NCI-H2196 treated with DMSO at 0.1 percent for 48 hours (cell line): ENCODE measurements at regions not wholly inside any gene's neighbourhood (a gene's known extent, or its start where the extent isn't known, plus 50 kb on each side); places are given as distances from the start of the nearest gene placed in this dataset.
"Not testable (repeated sequence)": the region's sequence is repeated elsewhere in the genome, so short reads cannot be mapped to it uniquely, and the experiment has no call there.

Experiments used
- DNase-seq: peaks from one replicate; lab custom pipeline; 2025; ENCODE audit not compliant: unreplicated experiment; lab: John Stamatoyannopoulos, UW

- DNase-seq, result not testable (repeated sequence)
These were observed 150.2 kb upstream of the PRSS12 start for GRCh38 chr4:118502967-118503366.

DNA sequence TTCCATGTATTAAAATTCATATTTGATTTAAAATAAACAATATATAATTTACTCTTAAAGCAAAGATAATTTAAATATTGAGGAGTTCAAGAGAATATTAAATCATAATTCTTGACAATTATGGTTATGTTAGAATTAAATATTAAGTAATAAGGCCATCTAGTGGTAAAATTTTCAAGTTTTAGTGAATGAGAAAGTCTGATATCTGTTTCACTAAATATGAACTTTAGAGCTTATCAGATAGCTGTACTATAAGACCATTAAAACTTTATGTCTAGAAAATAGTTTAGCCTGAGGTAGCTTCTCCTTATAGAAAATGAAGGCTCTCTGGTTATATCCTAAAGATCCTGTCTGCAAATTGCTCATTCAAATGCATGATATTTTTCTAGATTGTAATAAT is 152.1 kb upstream of the PRSS12 start:
- DNase-seq, result not testable (repeated sequence)

- not testable (repeated sequence) for DNase-seq
These were observed 152.7 kb upstream of the PRSS12 start for GRCh38 chr4:118505491-118505890.

GRCh38 chr4:118512870-118513269 is 160.1 kb upstream of the PRSS12 start:
- DNase-seq, result not testable (repeated sequence)

DNA sequence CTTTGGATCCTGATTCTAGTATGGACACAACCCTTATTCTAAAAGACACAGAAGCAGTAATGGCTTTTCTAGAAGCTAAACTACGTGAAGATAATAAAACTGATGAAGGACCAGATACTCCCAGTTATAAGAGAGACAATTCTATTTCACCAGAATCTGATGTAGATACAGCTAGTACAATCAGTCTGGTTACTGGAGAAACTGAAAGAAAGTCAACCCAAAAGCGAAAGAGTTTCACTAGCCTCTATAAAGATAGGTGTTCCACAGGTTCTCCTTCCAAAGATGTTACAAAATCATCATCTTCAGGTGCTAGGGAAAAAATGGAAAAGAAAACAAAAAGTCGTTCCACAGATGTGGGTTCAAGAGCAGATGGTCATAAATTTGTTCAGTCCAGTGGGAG is 161.5 kb upstream of the PRSS12 start:
- DNase-seq, result not testable (repeated sequence)

GRCh38 chr4:118516107-118516506 is 163.3 kb upstream of the PRSS12 start:
- DNase-seq, result not testable (repeated sequence)

DNA sequence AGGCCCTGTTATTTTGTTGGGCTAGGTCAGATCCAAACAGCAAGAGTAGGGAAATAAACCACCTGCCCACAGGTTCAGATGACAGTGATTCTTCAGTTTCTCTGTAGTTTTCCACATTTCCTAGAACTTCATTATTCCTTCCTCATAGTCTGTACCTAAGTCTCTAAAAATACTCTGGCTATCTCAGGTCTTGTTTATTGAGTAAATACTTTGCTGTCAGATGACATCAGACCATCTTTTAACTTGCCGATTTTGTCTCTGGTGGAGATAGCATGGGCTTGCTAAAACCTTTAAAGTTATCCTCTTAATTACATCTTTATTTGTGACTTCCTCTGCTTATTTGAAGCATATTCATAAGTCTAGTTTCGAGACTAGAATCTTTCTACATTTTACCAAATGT is 155.1 kb upstream of the METTL14 start:
- not testable (repeated sequence) for DNase-seq

- not testable (repeated sequence) for DNase-seq
These were observed 153.2 kb upstream of the METTL14 start for GRCh38 chr4:118531947-118532346.

GRCh38 chr4:118535788-118536187 is 149.4 kb upstream of the METTL14 start:
- not testable (repeated sequence) for DNase-seq

- not testable (repeated sequence) for DNase-seq
These were observed 145.6 kb upstream of the METTL14 start for GRCh38 chr4:118539412-118540077.

- DNase-seq, result not testable (repeated sequence)
These were observed 128.6 kb upstream of the METTL14 start for GRCh38 chr4:118556576-118556975.

GRCh38 chr4:118557298-118557851 is 127.8 kb upstream of the METTL14 start:
- DNase-seq, result peak; percentile 9

- DNase-seq, result not testable (repeated sequence)
These were observed 127.0 kb upstream of the METTL14 start for GRCh38 chr4:118558188-118558587.

DNA sequence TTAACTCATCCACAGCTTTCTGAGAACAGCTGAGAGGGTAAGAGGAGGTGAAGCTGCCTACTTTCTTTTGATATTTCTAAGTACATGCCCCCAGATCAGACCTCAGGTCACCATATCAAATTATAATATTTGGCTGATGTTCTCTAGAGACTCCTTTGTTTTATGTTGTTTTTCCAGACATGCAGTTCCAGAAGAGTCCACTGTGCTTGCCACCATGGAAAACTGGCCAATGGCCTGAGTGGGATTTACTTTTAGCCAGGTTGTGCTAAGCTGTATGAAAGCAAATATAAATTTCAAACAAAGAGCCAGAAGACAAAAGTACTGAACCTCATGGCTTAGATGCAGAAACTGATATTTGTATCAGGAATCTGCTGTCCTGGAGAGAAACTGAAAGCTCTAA is 123.6 kb upstream of the METTL14 start:
- not testable (repeated sequence) for DNase-seq

GRCh38 chr4:118566003-118566513 is 119.1 kb upstream of the METTL14 start:
- DNase-seq, result not testable (repeated sequence)

DNA sequence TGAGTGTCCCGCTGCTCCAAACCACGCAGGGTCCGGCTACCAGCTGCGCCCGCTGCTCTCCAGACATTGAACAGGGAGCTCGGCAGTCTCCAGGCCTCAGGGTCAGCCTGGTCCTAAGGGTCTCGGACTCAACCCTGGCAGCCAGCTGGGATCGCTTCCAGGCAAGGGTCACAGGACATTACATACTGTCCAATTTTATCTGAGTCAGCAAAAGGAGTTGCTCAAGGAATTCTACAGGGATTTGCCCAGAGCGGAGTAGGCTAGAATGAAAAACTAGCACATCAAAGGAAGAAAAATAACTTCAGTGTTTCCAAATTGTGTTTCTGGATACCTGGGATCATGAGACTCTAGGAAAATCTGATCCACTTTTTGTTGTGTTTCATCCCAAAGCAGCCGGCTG is 112.2 kb upstream of the METTL14 start:
- not testable (repeated sequence) for DNase-seq

GRCh38 chr4:118574251-118574913 is 110.8 kb upstream of the METTL14 start:
- DNase-seq, result not testable (repeated sequence)

- DNase-seq, result not testable (repeated sequence)
These were observed 110.1 kb upstream of the METTL14 start for GRCh38 chr4:118575057-118575456.

- not testable (repeated sequence) for DNase-seq
These were observed 109.5 kb upstream of the METTL14 start for GRCh38 chr4:118575726-118576125.

DNA sequence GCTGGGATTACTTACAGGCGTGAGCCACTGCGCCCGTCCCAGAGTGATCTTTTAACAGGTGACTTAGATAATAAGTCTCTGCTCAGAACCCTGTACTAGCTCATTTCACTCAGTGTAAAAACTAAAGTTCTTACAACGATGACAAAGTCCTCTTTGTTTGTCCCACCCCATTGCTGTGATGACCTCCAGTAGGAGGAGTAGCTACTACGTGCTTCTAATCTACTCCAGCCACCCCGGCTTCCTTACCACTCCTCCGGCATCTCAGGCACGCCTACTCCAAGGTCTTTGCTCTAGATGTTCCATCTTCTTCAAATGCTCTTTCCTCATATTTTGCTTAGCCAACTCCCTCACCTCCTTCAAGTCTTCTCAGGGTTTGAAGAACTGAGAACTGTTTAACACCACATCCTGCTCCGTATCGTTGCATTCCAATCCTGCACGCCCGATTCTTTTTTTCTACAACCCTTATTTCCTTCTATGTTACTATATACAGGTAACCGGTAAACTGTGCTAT is 108.4 kb upstream of the METTL14 start:
- DNase-seq, result not testable (repeated sequence)

DNA sequence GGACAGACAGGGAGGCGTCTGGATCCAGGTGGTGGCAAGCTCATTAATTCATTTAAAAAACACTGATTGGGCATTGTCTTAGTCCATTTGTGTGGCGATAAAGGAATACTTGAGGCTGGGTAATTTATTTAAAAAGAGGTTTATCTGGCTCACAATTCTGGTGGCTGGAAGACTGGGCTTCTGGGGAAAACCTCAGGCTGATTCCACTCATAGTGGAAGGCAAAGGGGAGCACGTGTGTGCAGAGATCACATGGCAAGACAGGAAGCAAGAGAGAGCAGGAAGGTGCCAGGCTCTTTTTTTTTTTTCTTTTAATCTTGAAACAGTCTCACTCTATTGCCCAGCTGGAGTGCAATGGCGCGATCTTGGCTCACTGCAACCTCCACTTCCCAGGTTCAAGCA is 100.2 kb upstream of the METTL14 start:
- no peak for DNase-seq

DNA sequence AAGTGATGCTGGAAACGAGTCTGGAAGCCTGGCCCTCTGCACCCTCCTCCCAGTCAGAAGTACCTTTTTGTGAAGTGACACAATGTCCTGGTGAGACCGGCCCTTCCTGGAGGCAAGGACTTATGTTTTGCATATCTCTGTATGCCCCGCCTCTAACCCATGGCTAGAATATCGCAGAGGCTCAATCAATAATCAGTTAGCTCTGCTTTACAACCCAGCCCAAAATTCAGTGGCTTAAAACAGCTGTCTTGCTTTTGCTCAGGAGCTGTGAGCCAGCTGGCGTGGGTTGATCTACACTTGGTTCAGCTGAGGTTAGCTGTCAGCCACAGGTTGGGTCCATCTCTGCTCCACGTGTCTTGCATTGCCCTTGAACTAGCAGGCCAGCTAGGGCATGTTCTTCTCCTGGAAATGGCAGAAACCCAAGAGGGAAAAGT is 98.8 kb upstream of the METTL14 start:
- no peak for DNase-seq
